GM12878 (cell line): ENCODE measurements at regions not wholly inside any gene's neighbourhood (a gene's known extent, or its start where the extent isn't known, plus 50 kb on each side); places are given as distances from the start of the nearest gene placed in this dataset.

Experiments
- ATAC-seq: fragments of 200-7000 bp; cut with Tn5 transposase; 3 replicates; pipeline ENCODE4 v1.9.1; 2020; ENCODE audit warnings: mild to moderate bottlenecking, moderate library complexity
- BruUV-seq: library from RNA; stranded (reverse); fragments of 400-500 nt; replicated peaks from 2 replicates; lab custom pipeline; 2021; lab: Mats Ljungman, UMichigan
- CTCF ChIA-PET: fragments of 300-600 bp; sonication (Branson Sonifier 250); formaldehyde crosslinking; extraction: SDS; loops from one replicate; lab custom pipeline; 2021; ENCODE audit warnings: inconsistent platforms; lab: Yijun Ruan, JAX
- POLR2A ChIA-PET: fragments of 350-600 bp; formaldehyde crosslinking; extraction: SDS; loops from one replicate; lab custom pipeline; 2021; ENCODE audit warnings: inconsistent platforms; lab: Charles Lee
- RAD21 ChIA-PET: fragments of 300-600 bp; sonication (Branson Sonifier 250); formaldehyde crosslinking; loops from one replicate; lab custom pipeline; 2023; ENCODE audit warnings: antibody characterized with exemption; ENCODE audit not compliant: unreplicated experiment; lab: Charles Lee
- SMC1A ChIA-PET: fragments of 300-600 bp; sonication (Branson Sonifier 250); formaldehyde crosslinking; loops from one replicate; lab custom pipeline; 2023; ENCODE audit not compliant: unreplicated experiment, uncharacterized antibody; lab: Charles Lee
- DNase-seq: peaks from one replicate; pipeline ENCODE4 v3.0.0-alpha.2; 2011; ENCODE audit warnings: low read depth, low spot score
- FAIRE-seq: peaks from 3 replicates; lab custom pipeline; 2011; peaks lifted over from hg19 to GRCh38; lab: Jason Lieb, UNC
- H2AFZ ChIP-seq: 2 replicates; pipeline ENCODE4 v1.6.0; 2011; ENCODE audit warnings: low read depth, low read length, control low read depth; ENCODE audit not compliant: control insufficient read depth
- H3K27ac ChIP-seq: 2 replicates; pipeline ENCODE4 v1.5.1; 2011; ENCODE audit warnings: control low read depth; ENCODE audit not compliant: control insufficient read depth, insufficient read depth
- H3K27me3 ChIP-seq, 2 experiments: replicated peaks in 1 of 2; 2 replicates each; pipeline versions ENCODE4 v1.6.0 to v1.6.1; 2011; ENCODE audit warnings: low read length in 1 of 2; ENCODE audit not compliant: control insufficient read depth in 2 of 2, insufficient read depth in 2 of 2
- H3K36me3 ChIP-seq, 2 experiments: 2 replicates each; pipeline ENCODE4 v1.5.1; 2011; ENCODE audit warnings: low read length in 1 of 2; ENCODE audit not compliant: control insufficient read depth in 2 of 2, insufficient read depth in 2 of 2
- H3K4me1 ChIP-seq: 2 replicates; pipeline ENCODE4 v1.6.1; 2011; ENCODE audit warnings: mild to moderate bottlenecking, low read length, moderate library complexity, mixed read lengths; ENCODE audit not compliant: control insufficient read depth, insufficient read depth
- H3K4me2 ChIP-seq: 2 replicates; pipeline ENCODE4 v1.6.0; 2011; ENCODE audit warnings: control low read depth; ENCODE audit not compliant: control insufficient read depth, insufficient read depth
- H3K4me3 ChIP-seq: fragments of 200-600 bp; sonication (generic); 2 replicates; pipeline ENCODE4 v1.5.1; 2016
- H3K79me2 ChIP-seq: 2 replicates; pipeline ENCODE4 v1.6.0; 2011; ENCODE audit warnings: low read length; ENCODE audit not compliant: control insufficient read depth, insufficient read depth
- H3K9ac ChIP-seq: 2 replicates; pipeline ENCODE4 v1.8.0; 2011; ENCODE audit warnings: low read length, control low read depth, mixed read lengths; ENCODE audit not compliant: control insufficient read depth, insufficient read depth
- H3K9me3 ChIP-seq: replicated peaks from 3 replicates; pipeline ENCODE4 v1.5.1; 2011; ENCODE audit warnings: mild to moderate bottlenecking, low read length; ENCODE audit not compliant: control insufficient read depth, insufficient read depth
- H4K20me1 ChIP-seq: 2 replicates; pipeline ENCODE4 v1.6.0; 2011; ENCODE audit not compliant: control insufficient read depth, insufficient read depth
- BACH1 ChIP-seq: fragments of 450-650 bp; IDR thresholded peaks from 2 replicates; pipeline ENCODE4 v1.6.1; 2017; ENCODE audit warnings: mild to moderate bottlenecking, borderline replicate concordance
- CBX3 ChIP-seq: fragments of 200-600 bp; sonication (generic); IDR thresholded peaks from 2 replicates; pipeline ENCODE4 v1.6.1; 2016; ENCODE audit warnings: low read depth, borderline replicate concordance
- CHD2 ChIP-seq: IDR thresholded peaks from 2 replicates; pipeline ENCODE4 v1.6.1; 2011; ENCODE audit warnings: low read depth, low read length, improper control_type of control experiment, borderline replicate concordance
- ETV6 ChIP-seq, 2 experiments: fragments of 450-650 bp in 1 of 2; IDR thresholded peaks in 1 of 2; conservative IDR thresholded peaks in 1 of 2; 2 replicates each; pipeline ENCODE4 v1.6.1; 2014; ENCODE audit warnings: antibody characterized with exemption in 1 of 2, borderline replicate concordance in 1 of 2, low read depth in 1 of 2, mild to moderate bottlenecking in 1 of 2, moderate library complexity in 1 of 2
- JUNB ChIP-seq: IDR thresholded peaks from 2 replicates; pipeline ENCODE4 v1.6.1; 2016; ENCODE audit warnings: antibody characterized with exemption, mild to moderate bottlenecking
- MEF2B ChIP-seq: fragments of 450-650 bp; IDR thresholded peaks from 2 replicates; pipeline ENCODE4 v1.6.1; 2018; ENCODE audit warnings: mild to moderate bottlenecking, moderate library complexity; ENCODE audit not compliant: partially characterized antibody, poor library complexity, severe bottlenecking
- NBN ChIP-seq: fragments of 450-650 bp; IDR thresholded peaks from 2 replicates; pipeline ENCODE4 v1.6.1; 2016
- POLR2A ChIP-seq: IDR thresholded peaks from 2 replicates; pipeline ENCODE4 v1.6.1; 2011; ENCODE audit warnings: low read depth, mild to moderate bottlenecking, low read length
- SPI1 ChIP-seq: IDR thresholded peaks from 2 replicates; pipeline ENCODE4 v1.6.1; 2011; ENCODE audit warnings: low read depth, mild to moderate bottlenecking, low read length, moderate library complexity, borderline replicate concordance; ENCODE audit not compliant: insufficient read depth
- SREBF1 ChIP-seq: IDR thresholded peaks from 2 replicates; pipeline ENCODE4 v1.6.1; 2012; ENCODE audit warnings: mild to moderate bottlenecking, low read length
- SUPT20H ChIP-seq: IDR thresholded peaks from 2 replicates; pipeline ENCODE4 v1.6.1; 2011; ENCODE audit warnings: low read depth, mild to moderate bottlenecking, low read length, moderate library complexity, borderline replicate concordance; ENCODE audit not compliant: control insufficient read depth
- TCF7 ChIP-seq: IDR thresholded peaks from 2 replicates; pipeline ENCODE4 v1.6.1; 2014; ENCODE audit warnings: antibody characterized with exemption, borderline replicate concordance
- ZNF217 ChIP-seq: fragments of 450-650 bp; IDR thresholded peaks from 2 replicates; pipeline ENCODE4 v1.6.1; 2017; ENCODE audit warnings: antibody characterized with exemption, mild to moderate bottlenecking
- ZNF274 ChIP-seq: IDR thresholded peaks from one replicate; pipeline ENCODE4 v1.8.0; 2011; ENCODE audit not compliant: insufficient read length, insufficient read depth
- ZNF384 ChIP-seq: IDR thresholded peaks from 2 replicates; pipeline ENCODE4 v1.6.1; 2012; ENCODE audit warnings: low read depth, mild to moderate bottlenecking, low read length, improper control_type of control experiment, borderline replicate concordance
- WGBS: methylation state at CpG from one replicate; pipeline ENCODE4 v1.1.6; 2016; ENCODE audit warnings: low lambda C conversion rate; ENCODE audit not compliant: insufficient replicate concordance, insufficient coverage; ENCODE audit errors: missing lambda C conversion rate; 5-methylcytosine and 5-hydroxymethylcytosine counted together
- in situ Hi-C: fragments of 300-500 bp; cut with MboI; formaldehyde crosslinking; loops from 9 replicates; pipeline ENCODE4 v1.14.3; 2018; ENCODE audit warnings: mixed read lengths
- intact Hi-C: fragments of 100-400 bp; cut with micrococcal nuclease; formaldehyde crosslinking; loops from one replicate; pipeline ENCODE4 v1.14.2; 2022; ENCODE audit not compliant: unreplicated experiment
- TF ChIP-seq, protein P1 (sequence below): fragments of 450-650 bp; IDR thresholded peaks from 2 replicates; pipeline ENCODE4 v1.6.1; 2017; ENCODE audit warnings: mild to moderate bottlenecking, low read depth, inconsistent platforms; ENCODE audit not compliant: poor library complexity, severe bottlenecking

DNA sequence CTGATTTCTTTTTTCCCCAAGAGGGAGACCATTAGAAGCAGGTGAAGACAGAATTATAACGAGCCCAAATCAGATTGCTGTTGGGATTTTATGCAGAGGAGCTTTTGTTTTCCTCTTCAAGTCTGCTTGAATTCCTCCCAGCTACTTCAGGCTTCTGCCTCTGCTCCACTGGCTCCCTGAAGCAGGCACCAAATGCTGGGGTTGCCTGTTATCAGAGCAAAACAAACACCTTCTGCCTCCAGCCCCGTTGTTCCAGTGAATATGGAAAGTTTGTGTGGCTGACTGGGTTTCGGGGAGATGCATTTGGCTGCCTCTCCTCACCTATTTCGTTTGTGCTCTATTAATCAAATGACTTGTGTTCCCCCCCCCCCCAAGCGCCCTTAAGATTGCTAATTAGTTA, 209.2 kb downstream of the URB2 start:
- ChIA-PET RAD21 (no interaction called here), CTCF (interaction anchor here (0.7 to 2.6 kb wide), 3 partner anchors 14 to 252 kb away, joined by 3 to 7 read pairs (median 4); no protein-coding TSS in a partner anchor), SMC1A (no interaction called here), POLR2A (no interaction called here)
- no peaks in the 10 kb centered on the region for H3K36me3 ChIP-seq
- BruUV-seq = no TSS peak
- DNase-seq (no peak), FAIRE-seq (no peak), ATAC-seq (no peak)
- 33% methylated on average over 5 of the region's 5 CpGs for WGBS
- H4K20me1 ChIP-seq = no peaks in the 10 kb centered on the region
- H3K79me2 ChIP-seq = no peaks in the 10 kb centered on the region
- no peak overlapping the region for H3K9ac ChIP-seq
- H3K4me2 ChIP-seq = no peak overlapping the region
- H2AFZ ChIP-seq = no peak overlapping the region
- no peaks in the 10 kb centered on the region for H3K4me1 ChIP-seq
- TF ChIP-seq NBN (no peak), CBX3 (no peak), SPI1 (no peak), TCF7 (no peak), JUNB (no peak), BACH1 (no peak), MEF2B (no peak), POLR2A (no peak), ZNF384 (no peak), ZNF274 (no peak), CHD2 (no peak), ZNF217 (no peak), ETV6 (conservative IDR thresholded peaks at IDR 0.05 in 1 of 2, IDR thresholded peaks at IDR 0.05 in 1 of 2; ENCODE audit: borderline replicate concordance in 1 of 2, low read depth in 1 of 2) (no peak), SREBF1 (no peak), SUPT20H (no peak)
- TF ChIP-seq, protein P1, sequence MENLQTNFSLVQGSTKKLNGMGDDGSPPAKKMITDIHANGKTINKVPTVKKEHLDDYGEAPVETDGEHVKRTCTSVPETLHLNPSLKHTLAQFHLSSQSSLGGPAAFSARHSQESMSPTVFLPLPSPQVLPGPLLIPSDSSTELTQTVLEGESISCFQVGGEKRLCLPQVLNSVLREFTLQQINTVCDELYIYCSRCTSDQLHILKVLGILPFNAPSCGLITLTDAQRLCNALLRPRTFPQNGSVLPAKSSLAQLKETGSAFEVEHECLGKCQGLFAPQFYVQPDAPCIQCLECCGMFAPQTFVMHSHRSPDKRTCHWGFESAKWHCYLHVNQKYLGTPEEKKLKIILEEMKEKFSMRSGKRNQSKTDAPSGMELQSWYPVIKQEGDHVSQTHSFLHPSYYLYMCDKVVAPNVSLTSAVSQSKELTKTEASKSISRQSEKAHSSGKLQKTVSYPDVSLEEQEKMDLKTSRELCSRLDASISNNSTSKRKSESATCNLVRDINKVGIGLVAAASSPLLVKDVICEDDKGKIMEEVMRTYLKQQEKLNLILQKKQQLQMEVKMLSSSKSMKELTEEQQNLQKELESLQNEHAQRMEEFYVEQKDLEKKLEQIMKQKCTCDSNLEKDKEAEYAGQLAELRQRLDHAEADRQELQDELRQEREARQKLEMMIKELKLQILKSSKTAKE = no peak
- no peak overlapping the region for H3K27ac ChIP-seq
- no peaks in the 10 kb centered on the region; the same call in 1 of the 3 replicates for H3K9me3 ChIP-seq
- peaks cover 0 to 1% of the 10 kb centered on the region in 2 experiments; a peak in 2 of 4 replicates for H3K27me3 ChIP-seq
- in situ Hi-C loops (no loop called here), intact Hi-C loops (no loop called here)
- no peak overlapping the region for H3K4me3 ChIP-seq
